ENCODE measurements at regions not wholly inside any gene's neighbourhood (a gene's known extent, or its start where the extent isn't known, plus 50 kb on each side); places are given as distances from the start of the nearest gene placed in this dataset.
A peak's percentile ranks its signal among the peaks of the same experiment; 100 is the strongest.

DNA sequence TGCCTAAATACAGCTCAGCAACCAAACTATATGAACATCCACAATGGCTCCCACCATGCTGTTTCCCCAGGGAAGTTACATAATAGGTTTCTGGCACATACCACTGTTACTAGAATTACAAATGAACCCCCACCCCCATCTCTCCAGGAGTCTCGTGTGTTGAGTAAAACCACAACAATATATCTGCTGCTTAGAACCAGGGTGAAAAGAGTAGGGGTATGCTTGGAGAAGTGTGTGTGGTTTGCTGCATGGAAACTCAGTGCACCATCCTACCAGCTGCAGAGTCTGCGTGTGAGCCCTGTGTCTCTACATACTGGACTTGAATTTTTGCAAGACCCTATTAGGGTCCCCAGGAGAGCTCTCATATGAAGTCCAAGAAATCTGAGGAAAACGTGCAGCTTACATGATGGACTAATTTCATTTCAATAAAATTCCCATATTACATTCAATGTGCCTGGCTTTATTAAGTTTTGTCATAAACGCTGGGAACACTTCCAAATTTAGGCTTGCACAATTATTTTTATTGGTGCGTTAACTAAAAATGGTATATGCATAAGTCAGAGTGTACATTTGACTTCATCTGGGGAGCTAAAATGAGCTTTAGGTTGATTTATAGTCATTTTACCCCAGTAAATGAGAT lies 104.5 kb upstream of the NFIB start:
- H3K27ac ChIP-seq (ENCODE audit: low read length), result no peak overlapping the region
- no CpG with 5 or more reads among the region's 5 CpGs for WGBS (ENCODE audit: insufficient coverage, insufficient read length)
- H3K4me1 ChIP-seq (ENCODE audit: control insufficient read depth, insufficient read depth, low read length), result peaks cover 1% of the 10 kb centered on the region; the same call in 1 of the 2 replicates
- no peaks in the 10 kb centered on the region for H3K27me3 ChIP-seq (ENCODE audit: control insufficient read depth, insufficient read depth, low read length)
- H3K4me3 ChIP-seq (ENCODE audit: low read length), result no peak overlapping the region
- no peaks in the 10 kb centered on the region for H3K9me3 ChIP-seq (ENCODE audit: control insufficient read depth, insufficient read depth, low read length)
- DNase-seq (ENCODE audit: low read depth, low spot score), result no peak
- H3K36me3 ChIP-seq (ENCODE audit: control insufficient read depth, insufficient read depth, low read length), result no peaks in the 10 kb centered on the region

- no peaks in the 10 kb centered on the region for H3K36me3 ChIP-seq (ENCODE audit: control insufficient read depth, insufficient read depth, low read length)
- no CpG with 5 or more reads among the region's 3 CpGs for WGBS (ENCODE audit: insufficient coverage, insufficient read length)
- H3K27me3 ChIP-seq (ENCODE audit: control insufficient read depth, insufficient read depth, low read length), result no peaks in the 10 kb centered on the region
- no peaks in the 10 kb centered on the region for H3K9me3 ChIP-seq (ENCODE audit: control insufficient read depth, insufficient read depth, low read length)
- H3K27ac ChIP-seq (ENCODE audit: low read length), result no peak overlapping the region
- DNase-seq (ENCODE audit: low read depth, low spot score), result no peak
- H3K4me1 ChIP-seq (ENCODE audit: control insufficient read depth, insufficient read depth, low read length), result peaks cover 3% of the 10 kb centered on the region
- no peak overlapping the region for H3K4me3 ChIP-seq (ENCODE audit: low read length)
Observed at GRCh38 chr9:14417237-14417636, 103.3 kb upstream of the NFIB start.

- Histone ChIP-seq H3K9me3 (ENCODE audit: control insufficient read depth, insufficient read depth, low read length) (no peaks in the 10 kb centered on the region), H3K4me3 (ENCODE audit: low read length) (no peak overlapping the region), H3K4me1 (ENCODE audit: control insufficient read depth, insufficient read depth, low read length) (peaks cover 3% of the 10 kb centered on the region), H3K36me3 (ENCODE audit: control insufficient read depth, insufficient read depth, low read length) (no peaks in the 10 kb centered on the region), H3K27ac (ENCODE audit: low read length) (no peak overlapping the region), H3K27me3 (ENCODE audit: control insufficient read depth, insufficient read depth, low read length) (no peaks in the 10 kb centered on the region)
- DNase-seq (ENCODE audit: low read depth, low spot score), result no peak
- no CpG with 5 or more reads among the region's 1 CpG for WGBS (ENCODE audit: insufficient coverage, insufficient read length)
Observed at GRCh38 chr9:14415947-14416346, 102.0 kb upstream of the NFIB start.

DNA sequence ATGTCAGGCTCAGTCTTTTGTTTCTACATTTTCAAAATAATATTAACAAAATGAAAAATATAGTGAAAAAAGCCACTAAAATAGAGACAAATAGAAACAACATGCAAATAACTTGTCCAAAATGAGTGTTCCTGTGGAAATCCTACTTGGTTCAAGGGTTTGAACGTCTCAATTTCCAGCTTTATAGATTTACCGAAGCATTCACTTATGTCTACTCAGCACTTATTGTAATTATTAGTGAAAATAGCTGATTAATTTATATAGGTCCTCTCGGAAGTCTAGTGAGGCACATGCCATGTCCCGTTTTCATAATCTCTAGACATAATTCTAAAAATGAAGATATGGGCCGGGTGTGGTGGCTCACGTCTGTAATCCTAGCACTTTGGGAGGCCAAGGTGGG lies 99.9 kb upstream of the NFIB start:
- Histone ChIP-seq H3K36me3 (ENCODE audit: control insufficient read depth, insufficient read depth, low read length) (no peaks in the 10 kb centered on the region), H3K27ac (ENCODE audit: low read length) (no peak overlapping the region), H3K4me3 (ENCODE audit: low read length) (no peak overlapping the region), H3K27me3 (ENCODE audit: control insufficient read depth, insufficient read depth, low read length) (no peaks in the 10 kb centered on the region), H3K4me1 (ENCODE audit: control insufficient read depth, insufficient read depth, low read length) (peaks cover 3% of the 10 kb centered on the region), H3K9me3 (ENCODE audit: control insufficient read depth, insufficient read depth, low read length) (no peaks in the 10 kb centered on the region)
- no peak for DNase-seq (ENCODE audit: low read depth, low spot score)
- no CpG with 5 or more reads among the region's 6 CpGs for WGBS (ENCODE audit: insufficient coverage, insufficient read length)

GRCh38 chr9:14412775-14413174 lies 98.8 kb upstream of the NFIB start:
- no peaks in the 10 kb centered on the region for H3K27me3 ChIP-seq (ENCODE audit: control insufficient read depth, insufficient read depth, low read length)
- no CpG with 5 or more reads among the region's 2 CpGs for WGBS (ENCODE audit: insufficient coverage, insufficient read length)
- no peak overlapping the region for H3K4me3 ChIP-seq (ENCODE audit: low read length)

DNA sequence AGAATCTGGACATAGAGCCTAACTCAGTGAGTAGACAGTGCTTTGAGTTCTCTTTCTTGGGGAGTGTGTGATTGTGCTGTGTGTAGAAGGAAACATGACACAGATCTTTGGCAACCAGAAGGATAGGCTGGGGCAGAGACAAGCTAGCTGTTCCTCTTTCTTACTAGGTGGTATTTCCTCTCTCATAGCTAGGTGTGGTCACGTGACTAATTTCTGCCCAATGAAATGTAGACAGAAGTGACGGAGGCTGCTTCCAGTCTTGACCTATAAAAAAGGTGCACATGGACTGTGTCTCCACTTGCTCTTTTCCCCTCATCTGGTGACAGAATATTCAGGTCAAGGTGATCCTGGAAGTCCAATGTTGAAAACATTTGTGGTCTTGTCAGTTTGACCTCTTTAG lies 92.5 kb upstream of the NFIB start:
- no peaks in the 10 kb centered on the region for H3K27me3 ChIP-seq (ENCODE audit: control insufficient read depth, insufficient read depth, low read length)
- WGBS (ENCODE audit: insufficient coverage, insufficient read length), result no CpG with 5 or more reads among the region's 2 CpGs
- no peak overlapping the region for H3K27ac ChIP-seq (ENCODE audit: low read length)
- no peak overlapping the region for H3K4me3 ChIP-seq (ENCODE audit: low read length)
- H3K9me3 ChIP-seq (ENCODE audit: control insufficient read depth, insufficient read depth, low read length), result no peaks in the 10 kb centered on the region
- no peaks in the 10 kb centered on the region for H3K4me1 ChIP-seq (ENCODE audit: control insufficient read depth, insufficient read depth, low read length)
- no peak for DNase-seq (ENCODE audit: low read depth, low spot score)
- H3K36me3 ChIP-seq (ENCODE audit: control insufficient read depth, insufficient read depth, low read length), result no peaks in the 10 kb centered on the region

More at GRCh38 chr9:14412775-14413174, 98.8 kb upstream of the NFIB start:
- DNase-seq (ENCODE audit: low read depth, low spot score), result no peak
- H3K9me3 ChIP-seq (ENCODE audit: control insufficient read depth, insufficient read depth, low read length), result no peaks in the 10 kb centered on the region
- no peaks in the 10 kb centered on the region for H3K36me3 ChIP-seq (ENCODE audit: control insufficient read depth, insufficient read depth, low read length)
- no peak overlapping the region for H3K27ac ChIP-seq (ENCODE audit: low read length)
- peaks cover 1% of the 10 kb centered on the region; the same call in 1 of the 2 replicates for H3K4me1 ChIP-seq (ENCODE audit: control insufficient read depth, insufficient read depth, low read length)

DNA sequence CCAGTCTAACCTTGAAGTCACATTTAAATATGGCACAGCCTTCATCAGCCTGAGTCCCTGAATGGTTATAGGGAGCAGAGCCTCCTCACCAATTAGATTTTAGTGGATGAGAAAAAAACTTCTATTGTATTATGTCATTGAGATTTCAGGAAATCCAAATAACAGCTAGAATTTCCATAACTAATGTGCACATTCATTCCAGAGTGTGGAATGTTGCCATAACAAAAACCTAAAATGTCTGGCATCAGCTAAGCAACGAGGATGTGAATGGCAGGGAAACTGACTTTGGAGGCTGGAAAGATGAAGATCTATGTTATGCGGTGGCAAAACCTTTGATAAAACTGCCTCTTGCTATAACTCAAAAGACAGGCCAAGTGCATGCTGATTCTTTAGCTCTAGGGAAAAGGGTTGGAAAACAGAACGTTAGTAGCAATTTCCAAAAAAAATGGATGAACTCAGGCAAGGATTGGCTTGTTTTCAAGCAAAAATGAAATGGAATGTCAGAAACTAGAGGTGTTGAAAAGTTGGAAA lies 91.3 kb upstream of the NFIB start:
- Histone ChIP-seq H3K4me1 (ENCODE audit: control insufficient read depth, insufficient read depth, low read length) (no peaks in the 10 kb centered on the region), H3K27ac (ENCODE audit: low read length) (no peak overlapping the region), H3K27me3 (ENCODE audit: control insufficient read depth, insufficient read depth, low read length) (no peaks in the 10 kb centered on the region), H3K36me3 (ENCODE audit: control insufficient read depth, insufficient read depth, low read length) (no peaks in the 10 kb centered on the region), H3K4me3 (ENCODE audit: low read length) (no peak overlapping the region), H3K9me3 (ENCODE audit: control insufficient read depth, insufficient read depth, low read length) (no peaks in the 10 kb centered on the region)
- no peak for DNase-seq (ENCODE audit: low read depth, low spot score)
- WGBS (ENCODE audit: insufficient coverage, insufficient read length), result no CpG with 5 or more reads among the region's 3 CpGs

- DNase-seq (ENCODE audit: low read depth, low spot score), result no peak
- no peaks in the 10 kb centered on the region; the same call in 1 of the 2 replicates for H3K4me1 ChIP-seq (ENCODE audit: control insufficient read depth, insufficient read depth, low read length)
- H3K27me3 ChIP-seq (ENCODE audit: control insufficient read depth, insufficient read depth, low read length), result no peaks in the 10 kb centered on the region
- WGBS (ENCODE audit: insufficient coverage, insufficient read length), result no CpG with 5 or more reads among the region's 4 CpGs
- no peaks in the 10 kb centered on the region for H3K36me3 ChIP-seq (ENCODE audit: control insufficient read depth, insufficient read depth, low read length)
- no peaks in the 10 kb centered on the region for H3K9me3 ChIP-seq (ENCODE audit: control insufficient read depth, insufficient read depth, low read length)
- no peak overlapping the region for H3K4me3 ChIP-seq (ENCODE audit: low read length)
- H3K27ac ChIP-seq (ENCODE audit: low read length), result no peak overlapping the region
Observed at GRCh38 chr9:14403081-14403480, 89.1 kb upstream of the NFIB start.

- Histone ChIP-seq H3K36me3 (ENCODE audit: control insufficient read depth, insufficient read depth, low read length) (no peaks in the 10 kb centered on the region), H3K4me1 (ENCODE audit: control insufficient read depth, insufficient read depth, low read length) (no peaks in the 10 kb centered on the region; the same call in 1 of the 2 replicates), H3K27ac (ENCODE audit: low read length) (no peak overlapping the region), H3K27me3 (ENCODE audit: control insufficient read depth, insufficient read depth, low read length) (no peaks in the 10 kb centered on the region), H3K4me3 (ENCODE audit: low read length) (no peak overlapping the region), H3K9me3 (ENCODE audit: control insufficient read depth, insufficient read depth, low read length) (no peaks in the 10 kb centered on the region)
- WGBS (ENCODE audit: insufficient coverage, insufficient read length), result no CpG with 5 or more reads among the region's 3 CpGs
- DNase-seq (ENCODE audit: low read depth, low spot score), result no peak
Observed at GRCh38 chr9:14402583-14402982, 88.6 kb upstream of the NFIB start.

DNA sequence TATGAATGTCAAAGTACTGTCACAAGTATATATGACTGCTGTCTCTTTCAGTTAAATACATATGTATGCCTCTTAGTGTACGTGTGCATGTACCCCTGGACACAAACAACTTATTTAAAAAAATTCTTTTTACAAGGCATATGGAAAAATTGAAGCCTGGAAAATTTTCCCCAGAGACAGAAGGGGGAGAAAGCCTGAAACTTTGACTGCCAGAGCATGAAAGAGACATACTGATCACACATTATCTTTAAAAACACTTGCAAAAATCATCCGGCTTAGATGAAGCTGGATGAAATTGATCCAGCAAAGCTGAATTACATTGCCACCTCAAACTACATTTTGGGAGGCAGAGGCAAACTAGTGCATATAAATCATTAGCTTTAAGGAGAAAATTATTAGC lies 88.0 kb upstream of the NFIB start:
- Histone ChIP-seq H3K4me3 (ENCODE audit: low read length) (no peak overlapping the region), H3K4me1 (ENCODE audit: control insufficient read depth, insufficient read depth, low read length) (no peaks in the 10 kb centered on the region; the same call in 1 of the 2 replicates), H3K27me3 (ENCODE audit: control insufficient read depth, insufficient read depth, low read length) (no peaks in the 10 kb centered on the region), H3K36me3 (ENCODE audit: control insufficient read depth, insufficient read depth, low read length) (no peaks in the 10 kb centered on the region), H3K9me3 (ENCODE audit: control insufficient read depth, insufficient read depth, low read length) (no peaks in the 10 kb centered on the region), H3K27ac (ENCODE audit: low read length) (no peak overlapping the region)
- DNase-seq (ENCODE audit: low read depth, low spot score), result no peak
- WGBS (ENCODE audit: insufficient coverage, insufficient read length), result no CpG with 5 or more reads among the region's 2 CpGs

- WGBS (ENCODE audit: insufficient coverage, insufficient read length), result no CpG with 5 or more reads among the region's 6 CpGs
- no peak overlapping the region for H3K4me3 ChIP-seq (ENCODE audit: low read length)
- no peaks in the 10 kb centered on the region for H3K27me3 ChIP-seq (ENCODE audit: control insufficient read depth, insufficient read depth, low read length)
- no peaks in the 10 kb centered on the region; the same call in none of the 2 replicates for H3K4me1 ChIP-seq (ENCODE audit: control insufficient read depth, insufficient read depth, low read length)
- peak; percentile 79 for DNase-seq (ENCODE audit: low read depth, low spot score)
- H3K9me3 ChIP-seq (ENCODE audit: control insufficient read depth, insufficient read depth, low read length), result no peaks in the 10 kb centered on the region
- H3K27ac ChIP-seq (ENCODE audit: low read length), result no peak overlapping the region
- H3K36me3 ChIP-seq (ENCODE audit: control insufficient read depth, insufficient read depth, low read length), result no peaks in the 10 kb centered on the region
Observed at GRCh38 chr9:14400658-14400995, 86.7 kb upstream of the NFIB start.
